ENCODE measurements at regions not wholly inside any gene's neighbourhood (a gene's known extent, or its start where the extent isn't known, plus 50 kb on each side); places are given as distances from the start of the nearest gene placed in this dataset.
"Not testable (repeated sequence)": the region's sequence is repeated elsewhere in the genome, so short reads cannot be mapped to it uniquely, and the experiment has no call there.

DNA sequence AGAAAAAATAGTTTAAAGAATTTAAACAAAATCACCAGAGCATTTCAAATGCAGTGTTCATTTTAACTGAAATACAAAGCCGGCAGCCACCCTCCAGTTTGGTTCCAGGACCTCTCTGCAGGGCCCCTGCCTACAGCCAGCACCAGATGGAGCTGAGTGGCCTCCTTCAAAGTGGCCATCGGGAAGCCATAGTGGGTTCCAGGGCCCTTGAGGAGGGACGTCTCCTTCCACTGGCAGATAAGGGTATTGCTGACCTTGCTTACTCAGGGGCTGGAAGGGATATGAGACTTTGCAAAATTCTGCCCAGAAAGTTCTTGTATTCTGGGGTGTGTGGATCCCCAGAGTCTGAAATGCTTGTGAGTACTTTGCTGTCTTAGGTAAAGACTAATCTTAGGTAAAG, 205.2 kb upstream of the APCDD1 start:
- no peak for DNase-seq (ENCODE audit: low read depth)

DNA sequence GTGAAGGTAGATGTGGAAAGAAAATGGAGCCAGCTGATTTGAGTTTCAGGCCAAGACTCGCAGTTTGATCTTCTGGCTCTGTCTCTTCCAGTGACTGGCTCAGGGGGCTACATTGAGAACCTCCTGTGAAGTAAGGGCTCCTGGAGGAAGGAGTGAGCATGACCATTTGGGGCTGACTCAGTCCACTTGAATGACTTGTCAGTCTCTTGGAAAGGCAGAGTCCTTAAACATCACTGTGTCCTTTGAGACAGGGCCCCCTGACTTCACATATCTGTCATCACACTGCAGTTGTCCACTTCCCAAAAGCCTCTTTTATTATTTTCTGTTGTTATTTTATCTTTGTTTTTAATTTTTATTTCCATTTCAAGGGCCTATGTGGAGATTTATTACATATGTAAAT, 204.6 kb upstream of the APCDD1 start:
- no peak for DNase-seq (ENCODE audit: low read depth)

DNA sequence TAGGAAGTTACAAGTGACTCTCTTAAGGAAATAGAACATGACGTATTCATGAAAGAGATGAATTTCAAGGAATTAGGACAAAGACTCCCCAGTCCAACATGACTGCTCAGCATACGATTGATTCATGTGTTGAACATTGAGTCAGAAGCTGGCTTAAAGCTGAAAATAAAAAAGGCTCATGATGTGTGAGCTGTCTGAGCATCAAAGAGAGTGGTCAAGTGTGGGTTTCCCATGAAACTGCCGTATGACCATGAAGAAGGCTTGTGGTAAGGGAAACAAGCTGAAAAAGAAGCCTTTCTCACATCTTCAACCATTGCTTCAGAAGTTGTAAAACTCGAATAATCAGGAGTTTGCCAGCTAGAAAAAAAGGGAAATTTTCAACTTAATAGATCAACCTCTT, 201.9 kb upstream of the APCDD1 start:
- no peak for DNase-seq (ENCODE audit: low read depth)

DNA sequence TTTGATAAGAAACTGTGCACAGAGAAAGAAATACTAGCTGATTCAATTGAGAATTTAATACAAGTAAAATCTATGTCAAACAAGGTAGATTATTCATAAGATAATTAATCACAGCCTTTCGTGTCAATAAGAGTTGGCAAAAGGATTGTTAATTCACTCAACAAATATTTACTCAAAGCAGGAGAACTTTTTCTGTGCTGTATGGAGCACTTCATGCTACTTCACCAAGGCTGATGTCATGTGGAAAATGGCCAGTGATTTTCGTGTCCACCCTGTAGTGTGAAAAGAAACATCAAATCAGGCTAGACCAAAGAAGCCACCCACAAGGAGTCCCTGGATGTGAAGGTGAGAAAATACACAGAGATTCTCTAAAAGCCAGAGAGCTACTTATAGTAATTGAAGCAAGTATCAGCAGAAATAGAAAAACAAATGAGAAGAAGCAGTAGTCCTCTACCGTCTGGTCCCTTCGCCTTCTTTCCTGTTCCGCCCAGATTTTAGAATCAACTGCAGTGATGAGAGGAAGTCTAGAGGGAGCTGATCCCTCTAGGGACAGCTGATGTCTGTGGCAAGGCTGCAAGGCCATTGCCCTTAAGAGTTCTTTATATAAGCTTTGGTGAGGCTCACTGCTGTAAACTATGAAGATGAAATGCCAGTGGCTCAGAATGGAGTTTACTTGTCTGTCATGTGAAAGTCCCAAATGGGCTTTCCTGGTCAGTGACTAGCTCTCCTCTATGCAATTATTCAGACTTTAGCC, 201.3 kb upstream of the APCDD1 start:
- DNase-seq (ENCODE audit: low read depth) = no peak

DNA sequence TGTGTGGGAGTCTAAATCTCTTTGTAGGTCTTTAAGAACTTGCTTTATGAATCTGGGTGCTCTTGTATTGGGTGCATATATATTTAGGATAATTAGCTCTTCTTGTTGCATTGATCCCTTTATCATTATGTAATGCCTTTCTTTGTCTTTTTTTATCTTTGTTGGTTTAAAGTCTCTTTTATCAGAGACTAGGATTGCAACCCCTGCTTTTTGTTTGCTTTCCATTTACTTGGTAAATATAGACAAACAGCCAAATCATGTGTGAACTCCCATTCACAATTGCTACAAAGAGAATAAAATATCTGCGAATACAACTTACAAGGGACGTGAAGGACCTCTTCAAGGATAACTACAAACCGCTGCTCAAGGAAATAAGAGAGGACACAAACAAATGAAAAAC, 198.2 kb upstream of the APCDD1 start:
- not testable (repeated sequence) for DNase-seq (ENCODE audit: low read depth)

DNA sequence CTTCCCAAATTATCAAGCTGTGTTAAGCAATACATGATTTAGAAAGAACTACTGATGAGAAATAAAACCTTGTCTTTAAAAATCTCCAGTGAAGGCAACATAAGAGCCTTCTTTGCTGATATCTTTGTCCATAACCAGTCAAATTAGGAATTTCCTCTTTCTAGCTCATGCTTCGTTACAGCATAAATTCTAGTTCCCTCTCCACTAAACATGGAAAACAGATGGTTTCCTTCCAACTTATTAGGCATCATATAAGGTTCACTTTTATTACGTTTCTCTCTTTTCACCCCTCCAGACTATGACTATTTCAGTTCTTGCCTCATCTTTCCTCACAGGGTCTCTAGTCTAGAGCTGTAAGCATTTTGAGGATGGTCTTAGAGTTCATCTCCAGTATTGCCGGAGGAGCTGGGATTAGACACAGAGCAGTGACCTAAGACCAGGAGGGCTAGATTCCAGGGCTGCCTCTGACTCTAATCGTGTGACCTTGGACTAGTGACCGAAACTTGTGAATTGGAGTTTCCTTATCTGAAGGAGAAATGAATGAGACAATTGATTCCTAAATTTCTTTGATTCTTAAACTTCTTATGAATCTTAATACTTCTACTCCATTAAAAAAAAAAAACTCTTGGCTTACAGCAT, 195.5 kb upstream of the APCDD1 start:
- no peak for DNase-seq (ENCODE audit: low read depth)

DNA sequence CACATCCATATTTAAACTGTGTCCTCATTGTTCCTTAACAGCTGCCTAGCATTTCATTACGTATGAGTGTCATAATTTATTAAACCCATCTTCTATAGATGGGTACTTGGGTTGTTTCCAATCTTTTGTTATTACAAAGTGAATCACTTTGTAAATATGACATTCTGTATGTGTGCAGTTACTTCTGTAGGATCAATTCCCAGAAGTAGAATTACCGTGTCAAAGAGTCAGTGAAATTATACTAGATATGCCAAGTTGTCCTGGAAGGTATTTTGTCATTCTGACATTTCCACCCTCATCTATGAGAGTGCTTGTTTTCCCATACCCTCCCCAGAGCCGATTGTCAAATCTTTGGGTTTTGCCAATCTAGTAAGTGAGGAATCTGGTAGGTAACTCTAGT, 194.5 kb upstream of the APCDD1 start:
- DNase-seq (ENCODE audit: low read depth) = no peak

DNA sequence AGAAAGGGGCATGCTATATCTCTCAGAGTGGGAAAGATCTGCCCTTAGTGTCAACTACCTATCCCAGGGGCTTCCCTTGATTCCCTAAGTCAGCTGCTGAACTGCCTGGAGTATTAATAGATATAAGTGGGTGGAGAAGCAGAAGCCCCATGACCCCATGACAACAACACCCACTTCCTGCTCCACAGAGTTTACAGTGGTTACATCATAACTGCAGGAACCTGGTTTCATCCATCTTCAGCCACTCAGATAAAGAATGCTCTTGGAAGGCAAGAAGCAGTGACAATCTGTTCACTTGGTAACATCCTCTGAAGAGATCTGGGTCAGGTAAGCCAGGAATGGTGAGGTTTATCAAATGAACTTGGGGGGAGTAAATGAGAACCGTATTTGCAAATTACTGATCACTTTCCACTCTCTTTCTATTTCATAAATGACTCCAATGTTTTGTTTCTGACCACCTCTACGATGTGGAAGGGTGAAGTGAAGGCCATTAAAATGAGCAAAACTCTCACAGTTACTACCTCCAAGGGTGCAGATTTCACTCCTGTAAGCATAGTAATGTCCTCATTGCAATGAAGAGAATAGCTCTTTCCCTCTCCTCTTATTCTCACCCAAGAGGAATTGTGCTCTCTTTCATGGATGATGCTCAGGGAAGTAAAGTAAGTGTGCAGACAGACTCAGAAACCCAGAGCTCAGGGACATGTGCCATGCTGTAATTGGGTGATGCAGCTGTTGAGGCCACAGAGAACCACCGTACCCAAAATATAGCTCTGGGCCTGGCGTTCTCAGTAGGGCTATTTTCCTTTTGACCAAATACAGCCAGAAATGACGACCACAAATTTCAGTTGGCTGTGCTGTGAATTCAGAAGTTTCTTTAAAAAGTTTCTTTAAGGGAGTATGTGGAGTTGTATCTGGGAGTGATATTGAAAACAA, 192.8 kb upstream of the APCDD1 start:
- DNase-seq (ENCODE audit: low read depth) = no peak

DNA sequence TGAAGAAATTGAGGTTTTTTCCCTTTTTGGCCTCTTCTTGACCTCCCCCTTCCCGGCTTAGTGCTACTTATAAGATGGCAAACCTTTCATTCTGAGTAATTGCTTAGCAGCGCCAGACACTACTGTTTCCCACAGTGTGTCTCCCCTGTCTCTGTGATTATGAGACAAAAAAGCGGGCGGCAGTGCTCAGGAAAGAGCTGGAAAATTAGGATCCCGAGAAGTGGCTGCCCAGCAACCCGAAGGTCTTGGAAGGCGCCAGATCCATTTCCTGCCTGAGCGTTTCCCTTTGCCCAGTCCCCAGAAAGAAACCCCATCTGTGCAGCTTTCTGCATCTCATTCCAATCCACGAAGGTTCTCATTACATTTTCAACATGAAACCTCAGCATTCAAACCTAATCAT, 191.9 kb upstream of the APCDD1 start:
- DNase-seq (ENCODE audit: low read depth) = no peak

DNA sequence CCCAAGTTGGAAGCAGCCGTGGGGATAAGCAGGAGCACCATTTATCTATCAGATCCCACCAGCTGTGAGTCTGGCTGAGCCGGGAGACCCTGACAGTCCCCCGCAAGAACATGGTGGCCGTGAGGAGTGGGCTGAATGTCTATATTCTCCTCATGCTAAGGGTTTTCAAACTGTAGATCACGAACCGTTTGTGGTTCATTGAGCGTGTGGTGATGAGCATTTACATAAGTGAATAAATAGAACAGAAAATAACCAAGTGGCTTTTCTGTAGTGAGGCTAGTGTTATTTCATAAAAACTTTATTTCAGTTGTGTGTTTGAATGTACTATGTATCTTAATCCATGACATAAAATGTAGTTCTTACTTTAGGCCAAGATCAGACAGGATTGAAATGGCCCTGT, 190.2 kb upstream of the APCDD1 start:
- no peak for DNase-seq (ENCODE audit: low read depth)

DNA sequence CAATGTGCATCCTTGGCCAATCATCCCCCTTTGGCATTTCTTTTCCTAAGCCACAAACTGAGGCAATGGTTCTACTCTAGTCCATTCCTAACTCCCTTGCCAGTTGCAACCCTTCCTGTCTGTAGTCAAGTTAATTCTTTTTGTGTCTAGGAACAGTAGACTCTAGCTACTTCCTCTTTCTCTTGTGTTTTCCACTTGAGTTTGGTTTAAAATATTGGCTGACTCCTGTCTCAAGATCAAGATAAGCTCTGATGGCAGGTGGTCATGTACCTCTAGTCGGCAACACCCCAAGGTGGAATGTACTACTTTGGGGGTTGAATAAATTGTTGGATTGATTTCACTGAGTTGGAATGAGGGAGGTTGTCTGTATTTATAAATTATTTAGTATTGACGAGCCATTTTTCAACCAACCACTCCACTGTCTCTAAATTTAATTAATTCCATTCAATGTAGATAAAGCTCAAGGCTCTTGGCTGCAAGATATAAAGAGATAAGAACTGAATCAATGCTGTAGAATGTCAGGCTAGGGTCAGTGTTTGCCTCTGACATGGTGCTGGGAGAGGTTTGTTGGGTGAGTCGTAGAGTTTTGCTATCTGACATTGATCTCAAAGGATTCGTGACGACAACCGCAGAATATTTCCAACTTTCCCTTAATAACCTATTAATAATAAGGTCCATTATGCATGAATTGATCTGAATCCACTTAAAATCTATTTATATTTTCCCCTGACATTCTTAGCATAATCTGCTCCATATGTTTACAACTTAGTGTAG, 188.7 kb upstream of the APCDD1 start:
- no peak for DNase-seq (ENCODE audit: low read depth)

DNA sequence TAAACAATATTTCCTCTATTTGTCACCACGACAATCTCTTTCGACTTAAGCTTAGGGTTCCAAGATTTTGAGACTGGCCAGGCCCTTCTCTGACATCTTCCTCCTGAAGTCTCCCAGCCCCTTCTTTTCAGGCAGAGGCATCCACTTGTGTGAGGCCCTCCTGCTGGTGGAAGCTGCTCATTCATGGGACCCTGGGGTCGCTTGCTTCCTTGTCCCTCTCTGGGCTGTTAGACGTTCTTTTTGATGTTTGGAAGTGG, 188.2 kb upstream of the APCDD1 start:
- no peak for DNase-seq (ENCODE audit: low read depth)

DNA sequence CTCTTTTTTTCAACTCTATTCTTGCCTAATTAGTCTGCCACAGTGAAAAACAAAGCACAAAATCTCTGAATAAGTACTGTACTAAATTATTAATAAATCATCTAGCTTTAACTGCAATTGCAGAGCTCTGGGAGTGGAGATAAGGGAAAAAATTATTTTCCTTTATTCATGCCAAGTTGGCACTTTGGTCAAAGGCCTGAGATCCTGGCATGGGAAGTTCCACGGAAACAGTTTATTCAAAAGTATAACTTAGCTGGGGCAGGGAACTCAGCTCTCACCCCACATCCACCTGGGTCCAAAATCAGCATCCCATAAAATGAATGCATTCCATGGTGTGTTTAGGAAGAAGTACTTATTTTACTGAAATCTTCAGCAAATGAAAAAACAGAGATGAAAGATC, 185.2 kb upstream of the APCDD1 start:
- DNase-seq (ENCODE audit: low read depth) = no peak

DNA sequence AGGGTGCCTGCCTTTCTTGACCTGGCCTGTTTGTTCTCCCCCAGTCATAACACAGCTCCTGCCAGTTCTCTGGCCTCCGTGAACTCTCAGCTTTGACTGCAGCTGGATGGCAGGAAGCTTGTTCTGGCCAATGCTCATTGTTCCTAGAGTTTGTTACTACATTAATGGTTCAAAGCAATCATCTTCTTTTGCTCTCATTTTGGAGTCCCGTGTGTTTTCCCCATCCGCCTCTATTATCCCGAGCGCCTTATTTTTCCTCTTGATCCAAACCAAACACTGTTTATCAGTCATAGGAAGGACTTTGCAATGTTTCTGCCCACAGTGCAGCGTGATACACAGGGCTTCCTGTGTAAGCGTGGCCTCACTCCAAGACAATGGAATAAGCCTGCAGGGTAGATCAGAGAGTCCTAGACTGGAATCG, 184.3 kb upstream of the APCDD1 start:
- no peak for DNase-seq (ENCODE audit: low read depth)

DNA sequence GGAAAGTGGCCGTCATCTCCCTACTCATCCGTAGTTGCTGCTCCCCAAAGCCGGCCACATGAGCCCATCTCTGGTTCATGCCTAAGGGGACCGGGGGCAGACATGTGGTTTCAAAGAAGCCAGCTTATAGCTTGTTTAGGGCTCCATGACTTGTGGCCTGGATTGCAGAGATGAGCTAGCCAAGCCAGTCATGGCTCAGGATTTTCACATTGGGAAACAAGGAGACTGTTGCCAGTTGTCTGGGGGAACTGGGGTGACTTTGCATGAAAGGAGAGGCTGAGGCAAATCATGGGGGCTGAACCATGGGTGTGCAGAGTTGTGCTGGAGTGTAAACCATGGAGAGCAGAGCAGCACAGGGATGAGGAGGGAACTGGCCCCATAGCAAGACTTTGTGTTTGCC, 183.0 kb upstream of the APCDD1 start:
- DNase-seq (ENCODE audit: low read depth) = no peak

DNA sequence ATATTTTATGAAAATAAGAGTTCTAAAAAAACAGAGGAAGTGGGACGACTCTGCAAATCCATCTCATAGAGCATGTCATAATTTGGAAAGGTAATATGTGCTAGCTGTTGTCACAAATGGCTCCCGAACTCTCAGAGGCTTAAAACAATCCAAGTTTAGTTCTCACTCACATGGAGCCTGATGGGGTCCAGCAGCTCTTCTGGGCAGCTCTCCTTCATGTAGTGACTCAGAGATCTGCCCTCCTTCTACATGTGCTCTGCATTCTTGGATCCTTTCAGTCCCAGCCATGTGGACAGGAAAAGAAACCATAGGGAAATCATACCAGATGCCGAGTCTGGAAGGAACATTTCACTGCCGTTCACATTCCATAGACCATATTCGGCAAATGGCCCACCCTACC, 180.1 kb upstream of the APCDD1 start:
- no peak for DNase-seq (ENCODE audit: low read depth)

DNA sequence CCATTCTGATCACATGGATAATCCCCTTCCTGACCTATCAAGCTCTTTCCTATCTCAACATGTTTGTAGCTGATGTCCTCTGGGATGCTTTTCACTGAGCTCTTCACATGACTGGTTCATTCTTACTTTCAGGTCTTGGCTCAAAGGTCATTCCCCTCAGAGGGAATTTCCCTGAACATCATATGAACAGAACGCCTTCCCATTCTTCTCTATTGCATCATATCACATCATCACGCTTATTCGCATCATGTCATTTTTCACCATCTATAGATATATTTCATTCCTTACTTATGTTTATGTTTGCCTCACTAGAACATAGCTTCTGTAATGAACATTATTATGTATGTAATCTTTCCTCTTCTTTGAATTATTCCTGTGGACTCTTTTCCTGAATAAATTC, 178.9 kb upstream of the APCDD1 start:
- no peak for DNase-seq (ENCODE audit: low read depth)

DNA sequence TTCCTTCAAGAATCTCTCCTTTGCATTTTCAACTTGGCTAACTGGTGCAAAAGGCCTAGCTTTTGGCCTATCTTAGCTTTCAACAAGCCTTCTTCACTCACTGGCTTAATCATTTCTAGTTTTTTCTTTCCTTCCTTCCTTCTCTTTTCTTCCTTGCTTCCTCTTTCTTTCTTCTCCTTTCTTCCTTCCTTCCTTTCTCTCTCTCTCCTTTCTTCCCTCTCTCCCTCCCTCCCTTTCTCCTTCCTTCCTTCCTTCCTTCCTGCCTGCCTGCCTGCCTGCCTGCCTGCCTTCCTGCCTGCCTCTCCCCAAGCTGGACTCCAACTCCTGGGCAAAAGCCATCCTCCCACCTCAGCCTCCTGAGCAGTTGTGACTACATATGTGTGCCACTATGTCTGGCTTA, 176.2 kb upstream of the APCDD1 start:
- no peak for DNase-seq (ENCODE audit: low read depth)

DNA sequence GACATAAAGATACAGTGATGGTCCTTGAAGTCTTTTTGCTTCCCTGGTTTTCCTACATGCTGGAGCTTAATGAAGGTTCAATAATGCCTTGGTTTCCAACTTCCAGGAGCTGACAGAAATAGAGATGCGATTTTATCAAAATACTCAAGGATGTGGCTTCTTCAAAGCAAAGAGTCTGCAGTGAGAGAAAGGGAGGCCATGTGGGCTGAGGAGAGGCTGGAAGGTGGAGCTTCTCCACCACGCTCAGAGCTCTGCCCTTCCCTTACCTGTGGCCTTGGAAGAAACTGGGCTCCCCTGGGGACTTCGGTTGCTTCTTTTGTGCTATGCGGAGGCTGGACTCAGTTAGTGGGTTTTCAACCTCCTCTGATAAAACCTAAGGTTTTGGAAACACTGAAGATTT, 175.0 kb upstream of the APCDD1 start:
- DNase-seq (ENCODE audit: low read depth) = no peak

DNA sequence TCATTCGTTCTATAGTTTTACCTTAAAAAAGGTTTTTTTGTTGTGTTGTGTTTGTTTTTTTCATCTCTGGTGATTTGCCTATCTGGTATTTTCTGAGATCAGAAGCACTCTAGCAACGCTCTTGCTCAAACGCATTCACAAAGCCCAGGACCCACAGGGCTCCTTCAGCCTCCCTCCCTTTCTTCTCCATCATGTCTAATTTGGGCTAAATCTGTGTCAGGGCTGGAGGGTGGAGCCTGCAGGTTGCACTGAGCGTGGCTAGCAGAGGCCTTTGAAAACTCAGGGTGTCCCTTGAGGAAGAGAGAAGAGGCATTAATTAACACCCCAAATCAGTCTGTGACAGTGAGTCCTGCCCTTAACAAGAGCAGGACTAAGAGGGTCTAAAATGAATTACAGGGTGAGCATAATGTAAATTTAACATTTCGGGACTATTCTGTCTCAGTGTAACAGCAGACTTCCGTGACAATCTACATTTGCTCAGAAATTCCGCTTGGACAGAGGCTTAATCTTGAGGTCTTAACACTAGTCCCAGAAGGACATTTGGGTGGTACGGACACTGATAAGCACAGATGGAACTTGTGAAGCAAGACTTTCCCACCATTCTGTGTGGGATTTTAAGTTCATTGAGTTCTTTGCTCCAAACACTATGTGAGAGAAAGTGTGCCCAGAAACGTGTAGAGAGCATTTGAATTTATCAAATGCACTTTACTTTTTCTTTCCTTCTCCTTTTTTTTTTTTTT, 174.4 kb upstream of the APCDD1 start:
- no peak for DNase-seq (ENCODE audit: low read depth)

DNA sequence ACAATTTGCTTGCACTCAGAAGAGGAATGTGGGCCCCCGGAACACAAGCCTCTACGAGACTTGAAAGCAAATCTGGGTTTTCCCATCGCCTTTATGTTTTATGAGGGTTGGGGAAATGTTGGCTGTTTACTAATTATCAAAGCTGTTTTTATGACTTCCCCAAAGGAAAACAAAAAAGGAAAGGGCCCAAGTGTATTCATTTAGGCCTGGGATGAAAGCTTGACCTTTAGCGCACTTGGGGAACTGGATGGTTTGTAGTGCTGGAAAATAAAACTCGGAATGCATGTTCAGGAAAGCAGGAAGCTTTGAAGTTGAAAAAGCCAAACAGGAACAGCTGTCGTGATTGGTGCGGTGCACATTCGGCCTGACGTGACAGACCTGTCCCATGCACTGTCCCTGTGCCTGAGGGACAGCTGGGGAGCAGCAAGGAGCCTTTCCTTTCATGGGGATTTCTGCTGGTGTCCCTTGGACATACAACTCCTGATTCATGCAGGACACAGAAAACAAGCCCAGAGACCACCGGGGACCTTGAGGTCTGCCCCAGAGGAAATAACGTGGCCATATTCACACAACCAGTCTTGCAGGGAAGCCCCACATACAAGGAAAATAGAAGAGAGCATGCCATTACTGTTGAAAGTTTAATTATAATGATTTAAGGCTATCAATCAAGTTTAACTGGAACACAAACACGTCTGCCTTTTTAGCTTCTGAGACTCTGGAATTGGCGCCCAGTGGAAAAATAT, 169.7 kb upstream of the APCDD1 start:
- DNase-seq (ENCODE audit: low read depth) = no peak

All from activated T-cell treated with anti-CD3 and anti-CD28 coated beads for 1 hour (primary cell).